ENCODE measurements at regions not wholly inside any gene's neighbourhood (a gene's known extent, or its start where the extent isn't known, plus 50 kb on each side); places are given as distances from the start of the nearest gene placed in this dataset.

DNA sequence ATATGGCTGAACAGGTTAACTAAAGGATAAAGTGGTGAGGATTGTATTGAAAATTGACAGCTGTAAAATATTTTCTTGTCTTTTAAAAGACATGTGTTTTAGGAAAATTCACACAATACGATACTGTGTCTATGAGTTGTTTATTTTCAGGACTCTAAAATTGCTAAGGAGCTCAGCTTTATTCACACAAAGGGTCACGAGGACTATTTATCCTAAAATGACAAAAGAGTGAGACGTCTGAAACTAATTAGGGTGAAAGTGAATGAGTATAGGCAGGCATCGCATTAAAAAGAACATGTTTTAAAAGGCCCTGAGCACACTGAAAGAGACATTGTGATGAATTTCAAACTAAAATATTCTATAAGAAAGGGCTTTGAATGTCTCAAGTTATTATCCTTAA lies 304.7 kb downstream of the SH2D1A start:
- ATAC-seq = no peak
- no peak for TF ChIP-seq ZFP3 (CRISPR knock-in tag; IDR thresholded peaks at IDR 0.05)
- TF ChIP-seq CSDC2 (CRISPR knock-in tag; IDR thresholded peaks at IDR 0.05) = no peak
- no peak for TF ChIP-seq GLIS3 (CRISPR knock-in tag; IDR thresholded peaks at IDR 0.05)
- TF ChIP-seq, protein P1, sequence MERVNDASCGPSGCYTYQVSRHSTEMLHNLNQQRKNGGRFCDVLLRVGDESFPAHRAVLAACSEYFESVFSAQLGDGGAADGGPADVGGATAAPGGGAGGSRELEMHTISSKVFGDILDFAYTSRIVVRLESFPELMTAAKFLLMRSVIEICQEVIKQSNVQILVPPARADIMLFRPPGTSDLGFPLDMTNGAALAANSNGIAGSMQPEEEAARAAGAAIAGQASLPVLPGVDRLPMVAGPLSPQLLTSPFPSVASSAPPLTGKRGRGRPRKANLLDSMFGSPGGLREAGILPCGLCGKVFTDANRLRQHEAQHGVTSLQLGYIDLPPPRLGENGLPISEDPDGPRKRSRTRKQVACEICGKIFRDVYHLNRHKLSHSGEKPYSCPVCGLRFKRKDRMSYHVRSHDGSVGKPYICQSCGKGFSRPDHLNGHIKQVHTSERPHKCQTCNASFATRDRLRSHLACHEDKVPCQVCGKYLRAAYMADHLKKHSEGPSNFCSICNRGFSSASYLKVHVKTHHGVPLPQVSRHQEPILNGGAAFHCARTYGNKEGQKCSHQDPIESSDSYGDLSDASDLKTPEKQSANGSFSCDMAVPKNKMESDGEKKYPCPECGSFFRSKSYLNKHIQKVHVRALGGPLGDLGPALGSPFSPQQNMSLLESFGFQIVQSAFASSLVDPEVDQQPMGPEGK (CRISPR knock-in tag; IDR thresholded peaks at IDR 0.05; ENCODE audit: borderline replicate concordance) = no peak
- TF ChIP-seq, protein P2, sequence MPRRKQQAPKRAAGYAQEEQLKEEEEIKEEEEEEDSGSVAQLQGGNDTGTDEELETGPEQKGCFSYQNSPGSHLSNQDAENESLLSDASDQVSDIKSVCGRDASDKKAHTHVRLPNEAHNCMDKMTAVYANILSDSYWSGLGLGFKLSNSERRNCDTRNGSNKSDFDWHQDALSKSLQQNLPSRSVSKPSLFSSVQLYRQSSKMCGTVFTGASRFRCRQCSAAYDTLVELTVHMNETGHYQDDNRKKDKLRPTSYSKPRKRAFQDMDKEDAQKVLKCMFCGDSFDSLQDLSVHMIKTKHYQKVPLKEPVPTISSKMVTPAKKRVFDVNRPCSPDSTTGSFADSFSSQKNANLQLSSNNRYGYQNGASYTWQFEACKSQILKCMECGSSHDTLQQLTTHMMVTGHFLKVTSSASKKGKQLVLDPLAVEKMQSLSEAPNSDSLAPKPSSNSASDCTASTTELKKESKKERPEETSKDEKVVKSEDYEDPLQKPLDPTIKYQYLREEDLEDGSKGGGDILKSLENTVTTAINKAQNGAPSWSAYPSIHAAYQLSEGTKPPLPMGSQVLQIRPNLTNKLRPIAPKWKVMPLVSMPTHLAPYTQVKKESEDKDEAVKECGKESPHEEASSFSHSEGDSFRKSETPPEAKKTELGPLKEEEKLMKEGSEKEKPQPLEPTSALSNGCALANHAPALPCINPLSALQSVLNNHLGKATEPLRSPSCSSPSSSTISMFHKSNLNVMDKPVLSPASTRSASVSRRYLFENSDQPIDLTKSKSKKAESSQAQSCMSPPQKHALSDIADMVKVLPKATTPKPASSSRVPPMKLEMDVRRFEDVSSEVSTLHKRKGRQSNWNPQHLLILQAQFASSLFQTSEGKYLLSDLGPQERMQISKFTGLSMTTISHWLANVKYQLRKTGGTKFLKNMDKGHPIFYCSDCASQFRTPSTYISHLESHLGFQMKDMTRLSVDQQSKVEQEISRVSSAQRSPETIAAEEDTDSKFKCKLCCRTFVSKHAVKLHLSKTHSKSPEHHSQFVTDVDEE (CRISPR knock-in tag; IDR thresholded peaks at IDR 0.05) = no peak
- TF ChIP-seq BACH2 (CRISPR knock-in tag; IDR thresholded peaks at IDR 0.05; ENCODE audit: borderline replicate concordance) = no peak
- TF ChIP-seq ZNF8 (CRISPR knock-in tag; IDR thresholded peaks at IDR 0.05) = no peak
- no peak for TF ChIP-seq SNAI2 (CRISPR knock-in tag; IDR thresholded peaks at IDR 0.05)
- no peak for TF ChIP-seq ZNF565 (CRISPR knock-in tag; conservative IDR thresholded peaks at IDR 0.05; ENCODE audit: low read depth)
- TF ChIP-seq ZC3H10 (CRISPR knock-in tag; IDR thresholded peaks at IDR 0.05) = no peak
- TF ChIP-seq PPARA (CRISPR knock-in tag; IDR thresholded peaks at IDR 0.05; ENCODE audit: borderline replicate concordance) = no peak
- TF ChIP-seq, protein P3, sequence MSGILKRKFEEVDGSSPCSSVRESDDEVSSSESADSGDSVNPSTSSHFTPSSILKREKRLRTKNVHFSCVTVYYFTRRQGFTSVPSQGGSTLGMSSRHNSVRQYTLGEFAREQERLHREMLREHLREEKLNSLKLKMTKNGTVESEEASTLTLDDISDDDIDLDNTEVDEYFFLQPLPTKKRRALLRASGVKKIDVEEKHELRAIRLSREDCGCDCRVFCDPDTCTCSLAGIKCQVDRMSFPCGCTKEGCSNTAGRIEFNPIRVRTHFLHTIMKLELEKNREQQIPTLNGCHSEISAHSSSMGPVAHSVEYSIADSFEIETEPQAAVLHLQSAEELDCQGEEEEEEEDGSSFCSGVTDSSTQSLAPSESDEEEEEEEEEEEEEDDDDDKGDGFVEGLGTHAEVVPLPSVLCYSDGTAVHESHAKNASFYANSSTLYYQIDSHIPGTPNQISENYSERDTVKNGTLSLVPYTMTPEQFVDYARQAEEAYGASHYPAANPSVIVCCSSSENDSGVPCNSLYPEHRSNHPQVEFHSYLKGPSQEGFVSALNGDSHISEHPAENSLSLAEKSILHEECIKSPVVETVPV (CRISPR knock-in tag; IDR thresholded peaks at IDR 0.05) = no peak

DNA sequence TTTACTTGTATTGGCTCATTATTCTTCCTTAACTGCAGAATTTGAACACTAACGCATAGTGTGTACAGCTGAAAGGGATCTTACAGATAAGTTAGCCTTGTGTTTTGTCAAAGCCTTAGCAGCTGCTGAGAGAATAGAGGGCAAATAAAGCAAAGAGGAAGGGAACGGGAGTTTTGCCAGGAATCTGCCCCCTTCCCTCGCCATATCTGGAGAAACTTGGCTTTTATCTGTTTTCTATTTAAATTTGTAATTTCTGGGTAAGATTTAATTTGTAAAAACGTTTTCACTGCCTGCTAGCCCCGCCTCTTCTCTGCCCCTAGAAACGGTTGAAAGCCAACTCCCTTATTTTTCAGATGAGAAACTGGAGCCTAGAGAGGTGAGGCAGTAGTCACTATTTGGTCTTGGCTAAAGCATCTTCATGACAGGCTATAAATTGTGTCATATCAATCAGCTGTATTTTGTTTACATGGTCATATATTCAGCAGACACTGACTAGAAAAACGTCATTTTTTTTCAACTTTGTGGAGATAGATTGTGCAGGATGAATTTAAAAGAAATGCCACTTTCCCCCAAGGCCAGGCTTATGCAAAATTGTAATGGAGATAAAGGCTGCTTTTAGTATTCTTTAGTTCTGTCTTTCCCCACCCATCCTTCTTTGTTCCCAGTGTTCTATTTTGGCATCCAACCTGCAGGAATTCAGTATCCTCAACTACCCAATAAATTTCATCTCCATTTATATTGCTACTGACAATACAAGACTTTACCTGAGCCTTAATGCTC lies 319.4 kb downstream of the SH2D1A start:
- TF ChIP-seq TOX (CRISPR knock-in tag; IDR thresholded peaks at IDR 0.05; ENCODE audit: borderline replicate concordance) = no peak
- TF ChIP-seq OSR1 (CRISPR knock-in tag; IDR thresholded peaks at IDR 0.05) = no peak
- no peak for TF ChIP-seq ARNTL (CRISPR knock-in tag; IDR thresholded peaks at IDR 0.05; ENCODE audit: borderline replicate concordance, low read depth)
- no peak for TF ChIP-seq BACH2 (CRISPR knock-in tag; IDR thresholded peaks at IDR 0.05; ENCODE audit: borderline replicate concordance)
- no peak for TF ChIP-seq ZNF8 (CRISPR knock-in tag; IDR thresholded peaks at IDR 0.05)
- no peak for TF ChIP-seq CSDC2 (CRISPR knock-in tag; IDR thresholded peaks at IDR 0.05)
- TF ChIP-seq, protein P3 (CRISPR knock-in tag; IDR thresholded peaks at IDR 0.05) = no peak
- no peak for TF ChIP-seq ZC3H10 (CRISPR knock-in tag; IDR thresholded peaks at IDR 0.05)
- TF ChIP-seq, protein P4, sequence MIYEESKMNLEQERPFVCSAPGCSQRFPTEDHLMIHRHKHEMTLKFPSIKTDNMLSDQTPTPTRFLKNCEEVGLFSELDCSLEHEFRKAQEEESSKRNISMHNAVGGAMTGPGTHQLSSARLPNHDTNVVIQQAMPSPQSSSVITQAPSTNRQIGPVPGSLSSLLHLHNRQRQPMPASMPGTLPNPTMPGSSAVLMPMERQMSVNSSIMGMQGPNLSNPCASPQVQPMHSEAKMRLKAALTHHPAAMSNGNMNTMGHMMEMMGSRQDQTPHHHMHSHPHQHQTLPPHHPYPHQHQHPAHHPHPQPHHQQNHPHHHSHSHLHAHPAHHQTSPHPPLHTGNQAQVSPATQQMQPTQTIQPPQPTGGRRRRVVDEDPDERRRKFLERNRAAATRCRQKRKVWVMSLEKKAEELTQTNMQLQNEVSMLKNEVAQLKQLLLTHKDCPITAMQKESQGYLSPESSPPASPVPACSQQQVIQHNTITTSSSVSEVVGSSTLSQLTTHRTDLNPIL (CRISPR knock-in tag; IDR thresholded peaks at IDR 0.05; ENCODE audit: low read depth) = no peak
- TF ChIP-seq, protein P1 (CRISPR knock-in tag; IDR thresholded peaks at IDR 0.05; ENCODE audit: borderline replicate concordance) = no peak
- no peak for TF ChIP-seq ZNF70 (CRISPR knock-in tag; IDR thresholded peaks at IDR 0.05)
- TF ChIP-seq SNAI2 (CRISPR knock-in tag; IDR thresholded peaks at IDR 0.05) = no peak
- TF ChIP-seq ZNF565 (CRISPR knock-in tag; conservative IDR thresholded peaks at IDR 0.05; ENCODE audit: low read depth) = no peak
- no peak for TF ChIP-seq ZFP3 (CRISPR knock-in tag; IDR thresholded peaks at IDR 0.05)
- TF ChIP-seq PPARA (CRISPR knock-in tag; IDR thresholded peaks at IDR 0.05; ENCODE audit: borderline replicate concordance) = no peak
- TF ChIP-seq ZFP30 (CRISPR knock-in tag; IDR thresholded peaks at IDR 0.05) = no peak
- no peak for ATAC-seq
